OCI-LY7 (cell line): ENCODE measurements at regions not wholly inside any gene's neighbourhood (a gene's known extent, or its start where the extent isn't known, plus 50 kb on each side); places are given as distances from the start of the nearest gene placed in this dataset.
A peak's percentile ranks its signal among the peaks of the same experiment; 100 is the strongest.

Experiments used
- EZH2phosphoT487 ChIP-seq: fragments of 200-600 bp; sonication (generic); IDR thresholded peaks from 2 replicates; pipeline ENCODE4 v1.6.1; 2018; ENCODE audit warnings: low read depth, borderline replicate concordance, mild to moderate bottlenecking, mixed run types, antibody characterized with exemption, low read length, moderate library complexity, mixed read lengths
- TF ChIP-seq, protein P1 (sequence below): fragments of 200-600 bp; sonication (generic); conservative IDR thresholded peaks from 2 replicates; pipeline ENCODE4 v1.5.1; 2014; ENCODE audit warnings: mild to moderate bottlenecking, antibody characterized with exemption, low read length, moderate library complexity, mixed read lengths

DNA sequence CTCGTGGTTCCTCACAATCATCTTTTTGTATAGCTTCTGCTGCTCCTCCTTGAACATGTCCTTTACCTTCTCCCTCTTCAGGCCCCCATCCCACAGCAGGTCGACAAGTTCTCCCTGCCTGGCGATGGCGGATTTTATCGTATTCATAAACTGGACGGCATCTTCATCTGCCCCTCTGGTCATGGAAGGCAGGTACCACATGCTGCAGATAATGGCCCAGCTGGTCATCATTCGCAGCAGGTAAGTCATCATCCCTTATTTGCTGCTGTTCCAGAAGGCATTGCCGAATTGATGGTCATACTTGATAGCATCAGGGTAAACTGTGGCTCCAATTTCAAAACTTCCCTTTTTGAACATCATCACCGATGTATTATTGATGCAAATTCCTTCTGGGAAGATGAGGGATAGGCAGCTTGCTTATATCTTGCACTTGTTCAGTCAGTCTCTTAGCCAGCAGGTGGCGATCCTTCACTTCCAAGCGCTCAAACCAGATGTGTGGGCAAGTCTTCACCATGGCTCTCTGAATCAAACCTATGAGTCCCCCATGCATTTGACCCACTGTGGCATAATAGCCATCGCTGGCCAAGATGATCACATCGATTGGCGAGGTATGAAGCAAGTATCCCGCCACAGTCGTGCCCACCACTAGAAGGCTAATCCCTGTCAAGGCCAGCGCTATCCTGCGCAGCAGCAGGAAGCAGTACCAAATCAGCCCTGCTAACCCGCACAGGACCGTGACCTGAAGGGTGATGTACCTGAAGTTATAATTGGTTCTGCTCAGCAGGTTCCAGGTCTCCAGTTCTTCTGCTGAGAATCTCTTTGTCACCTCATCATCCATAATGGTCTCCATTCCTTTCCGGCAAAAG, 381.5 kb upstream of the STXBP6 start:
- TF ChIP-seq, protein P1, sequence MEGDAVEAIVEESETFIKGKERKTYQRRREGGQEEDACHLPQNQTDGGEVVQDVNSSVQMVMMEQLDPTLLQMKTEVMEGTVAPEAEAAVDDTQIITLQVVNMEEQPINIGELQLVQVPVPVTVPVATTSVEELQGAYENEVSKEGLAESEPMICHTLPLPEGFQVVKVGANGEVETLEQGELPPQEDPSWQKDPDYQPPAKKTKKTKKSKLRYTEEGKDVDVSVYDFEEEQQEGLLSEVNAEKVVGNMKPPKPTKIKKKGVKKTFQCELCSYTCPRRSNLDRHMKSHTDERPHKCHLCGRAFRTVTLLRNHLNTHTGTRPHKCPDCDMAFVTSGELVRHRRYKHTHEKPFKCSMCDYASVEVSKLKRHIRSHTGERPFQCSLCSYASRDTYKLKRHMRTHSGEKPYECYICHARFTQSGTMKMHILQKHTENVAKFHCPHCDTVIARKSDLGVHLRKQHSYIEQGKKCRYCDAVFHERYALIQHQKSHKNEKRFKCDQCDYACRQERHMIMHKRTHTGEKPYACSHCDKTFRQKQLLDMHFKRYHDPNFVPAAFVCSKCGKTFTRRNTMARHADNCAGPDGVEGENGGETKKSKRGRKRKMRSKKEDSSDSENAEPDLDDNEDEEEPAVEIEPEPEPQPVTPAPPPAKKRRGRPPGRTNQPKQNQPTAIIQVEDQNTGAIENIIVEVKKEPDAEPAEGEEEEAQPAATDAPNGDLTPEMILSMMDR, result peak; percentile 47
- TF ChIP-seq EZH2phosphoT487, result no peak
